OCI-LY7 (cell line): ENCODE measurements at regions not wholly inside any gene's neighbourhood (a gene's known extent, or its start where the extent isn't known, plus 50 kb on each side); places are given as distances from the start of the nearest gene placed in this dataset.
"Not testable (repeated sequence)": the region's sequence is repeated elsewhere in the genome, so short reads cannot be mapped to it uniquely, and the experiment has no call there.

Source experiments
- BruUV-seq: library from RNA; stranded (reverse); fragments of 400-500 nt; replicated peaks from 2 replicates; lab custom pipeline; 2021; lab: Mats Ljungman, UMichigan
- CTCF ChIA-PET: fragments of 300-600 bp; sonication (Branson Sonifier 250); formaldehyde crosslinking; loops from one replicate; lab custom pipeline; 2022; ENCODE audit warnings: antibody characterized with exemption; ENCODE audit not compliant: unreplicated experiment; lab: Charles Lee
- POLR2A ChIA-PET: fragments of 300-600 bp; sonication (Branson Sonifier 250); formaldehyde crosslinking; loops from one replicate; lab custom pipeline; 2022; ENCODE audit warnings: antibody characterized with exemption; lab: Charles Lee
- DNase-seq: peaks from one replicate; pipeline ENCODE4 v3.0.0-alpha.2; 2015; ENCODE audit warnings: low spot score
- H2AFZ ChIP-seq: fragments of 200-600 bp; sonication (generic), shearing (Covaris generic); 2 replicates; pipeline ENCODE4 v1.6.1; 2014; ENCODE audit warnings: mild to moderate bottlenecking, antibody characterized with exemption, low read length, moderate library complexity
- H3K27ac ChIP-seq: fragments of 200-600 bp; sonication (generic); 2 replicates; pipeline ENCODE4 v1.5.1; 2014; ENCODE audit warnings: mixed run types, low read depth, mild to moderate bottlenecking, moderate library complexity, low read length, inconsistent platforms; ENCODE audit not compliant: poor library complexity, severe bottlenecking
- H3K36me3 ChIP-seq: fragments of 200-600 bp; sonication (generic); 2 replicates; pipeline ENCODE4 v1.6.1; 2014; ENCODE audit warnings: mild to moderate bottlenecking, antibody characterized with exemption, low read length, moderate library complexity, mixed read lengths; ENCODE audit not compliant: insufficient read depth
- H3K4me1 ChIP-seq: fragments of 200-600 bp; sonication (generic); 2 replicates; pipeline ENCODE4 v1.5.1; 2014; ENCODE audit warnings: mild to moderate bottlenecking, low read length; ENCODE audit not compliant: insufficient read depth, poor library complexity, severe bottlenecking
- H3K4me2 ChIP-seq: fragments of 200-600 bp; sonication (generic); 2 replicates; pipeline ENCODE4 v1.6.1; 2014; ENCODE audit warnings: mild to moderate bottlenecking, low read length
- H3K4me3 ChIP-seq: fragments of 200-600 bp; sonication (generic); 2 replicates; pipeline ENCODE4 v1.5.1; 2014; ENCODE audit warnings: mild to moderate bottlenecking, low read depth, low read length; ENCODE audit not compliant: poor library complexity, severe bottlenecking
- H3K79me2 ChIP-seq: fragments of 200-600 bp; sonication (generic); 2 replicates; pipeline ENCODE4 v1.6.1; 2016; ENCODE audit warnings: low read depth, mild to moderate bottlenecking, low read length, moderate library complexity, mixed read lengths; ENCODE audit not compliant: insufficient read depth
- H3K9me2 ChIP-seq: fragments of 200-600 bp; sonication (generic); 2 replicates; pipeline ENCODE4 v1.6.1; 2016; ENCODE audit warnings: mild to moderate bottlenecking, low read length, mixed read lengths; ENCODE audit not compliant: insufficient read depth
- H3K9me3 ChIP-seq: fragments of 200-600 bp; sonication (generic); 2 replicates; pipeline ENCODE4 v1.6.1; 2014; ENCODE audit warnings: mild to moderate bottlenecking, mixed run types, low read length, mixed read lengths
- H4K20me1 ChIP-seq: fragments of 200-600 bp; sonication (generic); 2 replicates; pipeline ENCODE4 v1.6.1; 2014; ENCODE audit warnings: mild to moderate bottlenecking, antibody characterized with exemption, low read length, moderate library complexity, mixed read lengths; ENCODE audit not compliant: insufficient read depth
- EZH2phosphoT487 ChIP-seq: fragments of 200-600 bp; sonication (generic); IDR thresholded peaks from 2 replicates; pipeline ENCODE4 v1.6.1; 2018; ENCODE audit warnings: low read depth, borderline replicate concordance, mild to moderate bottlenecking, mixed run types, antibody characterized with exemption, low read length, moderate library complexity, mixed read lengths
- intact Hi-C: fragments of 100-400 bp; cut with micrococcal nuclease; formaldehyde crosslinking; loops from one replicate; pipeline ENCODE4 v1.10.0; 2022; ENCODE audit not compliant: unreplicated experiment
- TF ChIP-seq, protein P1 (sequence below): fragments of 200-600 bp; sonication (generic); conservative IDR thresholded peaks from 2 replicates; pipeline ENCODE4 v1.5.1; 2014; ENCODE audit warnings: mild to moderate bottlenecking, antibody characterized with exemption, low read length, moderate library complexity, mixed read lengths

DNA sequence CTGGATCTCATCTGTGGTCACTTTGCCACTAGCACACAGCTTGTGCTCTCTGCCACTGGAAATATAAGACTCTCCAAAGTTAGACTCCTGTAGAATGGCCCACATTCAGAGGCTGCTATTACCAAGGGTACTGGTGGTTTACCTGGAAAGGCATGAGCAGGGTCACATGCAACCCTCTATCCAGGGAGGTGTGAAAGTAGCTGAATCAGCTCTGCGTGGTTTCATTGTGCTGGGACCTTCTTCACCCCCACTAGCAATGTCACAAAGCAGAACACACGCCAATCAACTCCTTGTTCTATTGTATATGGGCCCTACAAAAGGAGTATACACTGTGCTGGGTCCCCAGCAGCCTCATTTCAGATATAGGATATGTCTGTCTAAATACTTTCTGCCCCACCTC lies 353.6 kb upstream of the AUTS2 start:
- no peak for DNase-seq
- BruUV-seq: no TSS peak
- Histone ChIP-seq H3K4me2 (no peak overlapping the region), H3K79me2 (no peaks in the 10 kb centered on the region), H3K9me3 (no peaks in the 10 kb centered on the region), H4K20me1 (no peaks in the 10 kb centered on the region), H3K36me3 (no peaks in the 10 kb centered on the region), H3K27ac (no peak overlapping the region), H3K4me1 (no peaks in the 10 kb centered on the region), H2AFZ (no peak overlapping the region), H3K4me3 (no peak overlapping the region), H3K9me2 (no peaks in the 10 kb centered on the region)
- ChIA-PET POLR2A (no interaction called here), CTCF (no interaction called here)
- TF ChIP-seq, protein P1, sequence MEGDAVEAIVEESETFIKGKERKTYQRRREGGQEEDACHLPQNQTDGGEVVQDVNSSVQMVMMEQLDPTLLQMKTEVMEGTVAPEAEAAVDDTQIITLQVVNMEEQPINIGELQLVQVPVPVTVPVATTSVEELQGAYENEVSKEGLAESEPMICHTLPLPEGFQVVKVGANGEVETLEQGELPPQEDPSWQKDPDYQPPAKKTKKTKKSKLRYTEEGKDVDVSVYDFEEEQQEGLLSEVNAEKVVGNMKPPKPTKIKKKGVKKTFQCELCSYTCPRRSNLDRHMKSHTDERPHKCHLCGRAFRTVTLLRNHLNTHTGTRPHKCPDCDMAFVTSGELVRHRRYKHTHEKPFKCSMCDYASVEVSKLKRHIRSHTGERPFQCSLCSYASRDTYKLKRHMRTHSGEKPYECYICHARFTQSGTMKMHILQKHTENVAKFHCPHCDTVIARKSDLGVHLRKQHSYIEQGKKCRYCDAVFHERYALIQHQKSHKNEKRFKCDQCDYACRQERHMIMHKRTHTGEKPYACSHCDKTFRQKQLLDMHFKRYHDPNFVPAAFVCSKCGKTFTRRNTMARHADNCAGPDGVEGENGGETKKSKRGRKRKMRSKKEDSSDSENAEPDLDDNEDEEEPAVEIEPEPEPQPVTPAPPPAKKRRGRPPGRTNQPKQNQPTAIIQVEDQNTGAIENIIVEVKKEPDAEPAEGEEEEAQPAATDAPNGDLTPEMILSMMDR: no peak
- TF ChIP-seq EZH2phosphoT487: no peak
- intact Hi-C loops: no loop called here

DNA sequence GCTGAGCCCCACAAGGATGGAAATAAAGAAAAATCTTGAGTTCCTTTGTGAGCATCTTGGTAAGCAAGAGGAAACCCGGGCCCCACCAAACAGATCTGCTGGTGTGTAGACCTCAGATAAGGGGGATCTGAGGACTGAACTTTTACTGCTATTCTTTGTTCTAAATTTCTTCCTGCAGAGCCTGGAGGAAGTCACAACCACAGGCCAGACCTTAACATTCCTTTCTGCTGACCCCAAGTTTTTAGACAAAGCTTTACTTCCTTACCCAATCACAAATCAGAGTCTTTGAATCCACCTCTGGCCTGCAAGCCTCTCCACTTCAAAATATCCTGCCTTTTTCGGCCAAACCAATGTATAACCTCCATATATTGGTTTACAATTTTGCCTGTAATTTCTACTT lies 352.6 kb upstream of the AUTS2 start:
- CTCF ChIA-PET: no interaction called here
- H3K4me3 ChIP-seq: no peak overlapping the region
- no TSS peak for BruUV-seq
- H3K27ac ChIP-seq: no peak overlapping the region
- no peak overlapping the region for H3K4me2 ChIP-seq
- H4K20me1 ChIP-seq: no peaks in the 10 kb centered on the region
- DNase-seq: no peak
- H3K9me2 ChIP-seq: no peaks in the 10 kb centered on the region
- TF ChIP-seq, protein P1: no peak
- no peak for TF ChIP-seq EZH2phosphoT487
- no peaks in the 10 kb centered on the region for H3K4me1 ChIP-seq
- intact Hi-C loops: no loop called here
- POLR2A ChIA-PET: no interaction called here
- H3K79me2 ChIP-seq: no peaks in the 10 kb centered on the region
- H3K9me3 ChIP-seq: no peaks in the 10 kb centered on the region
- H2AFZ ChIP-seq: no peak overlapping the region
- no peaks in the 10 kb centered on the region for H3K36me3 ChIP-seq

DNA sequence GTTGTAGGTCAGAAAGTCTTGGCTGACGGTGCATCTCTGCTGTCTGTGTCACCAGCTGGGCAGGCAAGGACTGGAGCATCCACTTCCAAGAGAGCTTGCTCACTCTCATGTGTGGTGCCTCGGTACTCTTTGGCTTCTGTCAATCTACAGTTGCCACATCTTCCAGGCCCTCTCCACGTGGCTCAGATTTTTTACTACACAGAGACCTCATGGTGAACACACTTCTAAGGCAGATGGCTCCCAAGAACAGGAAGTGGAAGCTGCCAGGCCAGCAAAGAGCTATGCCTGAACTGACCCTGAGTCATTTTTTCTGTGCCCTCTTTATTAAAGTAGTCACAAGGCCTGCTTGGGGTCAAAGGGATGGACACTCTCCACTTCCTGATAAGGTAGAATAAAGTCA lies 351.5 kb upstream of the AUTS2 start:
- no TSS peak for BruUV-seq
- DNase-seq: no peak
- TF ChIP-seq, protein P1: no peak
- TF ChIP-seq EZH2phosphoT487: no peak
- no peak overlapping the region for H2AFZ ChIP-seq
- H3K36me3 ChIP-seq: no peaks in the 10 kb centered on the region
- no peak overlapping the region for H3K4me2 ChIP-seq
- CTCF ChIA-PET: no interaction called here
- H3K79me2 ChIP-seq: no peaks in the 10 kb centered on the region
- POLR2A ChIA-PET: interaction anchor here (0.6 to 0.7 kb wide), 2 partner anchors 169 to 852 kb away, joined by 3 read pairs; no protein-coding TSS in a partner anchor
- H3K4me3 ChIP-seq: no peak overlapping the region
- H3K4me1 ChIP-seq: no peaks in the 10 kb centered on the region
- H3K9me3 ChIP-seq: no peaks in the 10 kb centered on the region
- H3K27ac ChIP-seq: no peak overlapping the region
- H3K9me2 ChIP-seq: no peaks in the 10 kb centered on the region
- H4K20me1 ChIP-seq: no peaks in the 10 kb centered on the region
- intact Hi-C loops: no loop called here

DNA sequence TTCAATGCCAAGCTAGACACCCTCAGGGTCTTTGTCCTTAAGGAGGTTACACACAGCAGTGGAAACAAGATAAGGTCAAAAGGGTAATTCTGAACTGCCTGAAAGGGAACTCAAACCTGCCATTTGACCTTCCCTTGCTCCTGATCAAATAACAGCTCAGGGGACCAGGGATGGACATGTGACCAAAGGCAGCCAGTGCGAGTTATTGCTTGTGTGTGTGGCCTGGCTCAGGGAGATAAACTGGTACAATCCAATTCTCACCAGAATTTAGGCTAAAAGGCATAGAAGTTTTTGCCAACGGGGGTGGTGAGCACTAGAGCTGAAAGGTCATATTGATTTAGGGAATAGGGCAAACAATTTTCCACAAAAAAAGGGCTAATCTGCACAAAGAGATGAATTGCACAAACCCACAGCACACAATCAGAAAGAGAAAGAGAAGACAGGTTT lies 349.9 kb upstream of the AUTS2 start:
- BruUV-seq, H2AFZ ChIP-seq, H3K9me2 ChIP-seq, H3K36me3 ChIP-seq, intact Hi-C loops, DNase-seq, CTCF ChIA-PET, H3K4me3 ChIP-seq, H3K9me3 ChIP-seq, H4K20me1 ChIP-seq, H3K4me1 ChIP-seq, H3K79me2 ChIP-seq, H3K4me2 ChIP-seq, H3K27ac ChIP-seq: not testable (repeated sequence)
- POLR2A ChIA-PET: interaction anchor here (0.6 to 1.0 kb wide), 2 partner anchors 11 to 1418 kb away, joined by 3 to 4 read pairs; no protein-coding TSS in a partner anchor
